ENCODE measurements at regions not wholly inside any gene's neighbourhood (a gene's known extent, or its start where the extent isn't known, plus 50 kb on each side); places are given as distances from the start of the nearest gene placed in this dataset.
"Not testable (repeated sequence)": the region's sequence is repeated elsewhere in the genome, so short reads cannot be mapped to it uniquely, and the experiment has no call there.

GRCh38 chr4:115187136-115187535 lies 73.7 kb upstream of the NDST4 start:
- DNase-seq: no peak

GRCh38 chr4:115179438-115180062 lies 66.1 kb upstream of the NDST4 start:
- not testable (repeated sequence) for DNase-seq

GRCh38 chr4:115178687-115179086 lies 65.3 kb upstream of the NDST4 start:
- DNase-seq: not testable (repeated sequence)

GRCh38 chr4:115171220-115171619 lies 57.8 kb upstream of the NDST4 start:
- no peak for DNase-seq

GRCh38 chr4:115165503-115165902 lies 52.1 kb upstream of the NDST4 start:
- DNase-seq: no peak

Measured in activated CD4-positive, alpha-beta T cell treated with anti-CD3 and anti-CD28 coated beads for 4 hours (primary cell).